Retina (tissue), 1 donor: ENCODE measurements at regions not wholly inside any gene's neighbourhood (a gene's known extent, or its start where the extent isn't known, plus 50 kb on each side); places are given as distances from the start of the nearest gene placed in this dataset.

Experiments used
- DNase-seq: peaks from one replicate; pipeline ENCODE4 v3.0.0-alpha.2; 2016

GRCh38 chr11:91742155-91742554 lies 482.5 kb upstream of the FAT3 start:
- DNase-seq: no peak

- DNase-seq: no peak
These were observed 493.6 kb upstream of the FAT3 start for GRCh38 chr11:91731051-91731450.

GRCh38 chr11:91730620-91731019 lies 494.0 kb upstream of the FAT3 start:
- no peak for DNase-seq

GRCh38 chr11:91730057-91730456 lies 494.6 kb upstream of the FAT3 start:
- DNase-seq: no peak

GRCh38 chr11:91717169-91717568 lies 507.4 kb upstream of the FAT3 start:
- no peak for DNase-seq

- no peak for DNase-seq
These were observed 516.8 kb upstream of the FAT3 start for GRCh38 chr11:91707652-91708482.

GRCh38 chr11:91703042-91703441 lies 521.6 kb upstream of the FAT3 start:
- DNase-seq: no peak

GRCh38 chr11:91700854-91701253 lies 523.8 kb upstream of the FAT3 start:
- DNase-seq: no peak

- no peak for DNase-seq
These were observed 525.8 kb upstream of the FAT3 start for GRCh38 chr11:91698845-91699244.

- DNase-seq: no peak
These were observed 530.3 kb upstream of the FAT3 start for GRCh38 chr11:91694331-91694730.

- DNase-seq: no peak
These were observed 532.7 kb upstream of the FAT3 start for GRCh38 chr11:91691872-91692271.

- no peak for DNase-seq
These were observed 535.9 kb upstream of the FAT3 start for GRCh38 chr11:91688672-91689071.

- no peak for DNase-seq
These were observed 537.9 kb upstream of the FAT3 start for GRCh38 chr11:91686700-91687099.

- no peak for DNase-seq
These were observed 538.3 kb upstream of the FAT3 start for GRCh38 chr11:91686281-91686680.

- DNase-seq: no peak
These were observed 550.9 kb upstream of the FAT3 start for GRCh38 chr11:91673705-91674104.

- no peak for DNase-seq
These were observed 560.1 kb upstream of the FAT3 start for GRCh38 chr11:91664521-91664920.

GRCh38 chr11:91660036-91660435 lies 564.6 kb upstream of the FAT3 start:
- no peak for DNase-seq

- no peak for DNase-seq
These were observed 569.9 kb upstream of the FAT3 start for GRCh38 chr11:91654686-91655085.

GRCh38 chr11:91653079-91653754 lies 571.4 kb upstream of the FAT3 start:
- DNase-seq: no peak

GRCh38 chr11:91650802-91651201 lies 573.8 kb upstream of the FAT3 start:
- DNase-seq: no peak

- DNase-seq: no peak
These were observed 583.5 kb upstream of the FAT3 start for GRCh38 chr11:91641153-91641552.

- no peak for DNase-seq
These were observed 585.3 kb upstream of the FAT3 start for GRCh38 chr11:91639359-91639758.

GRCh38 chr11:91630916-91631673 lies 593.5 kb upstream of the FAT3 start:
- DNase-seq: no peak

- DNase-seq: no peak
These were observed 599.1 kb upstream of the FAT3 start for GRCh38 chr11:91625495-91625894.
